ENCODE measurements at regions not wholly inside any gene's neighbourhood (a gene's known extent, or its start where the extent isn't known, plus 50 kb on each side); places are given as distances from the start of the nearest gene placed in this dataset.

GRCh38 chr21:45338311-45339017 is 50.8 kb upstream of the POFUT2 start:
- TF ChIP-seq CTCF (conservative IDR thresholded peaks at IDR 0.05) (no peak), EZH2 (IDR thresholded peaks at IDR 0.05; ENCODE audit: low read depth) (no peak)

Data from PC-9 (cell line).